ENCODE measurements at regions not wholly inside any gene's neighbourhood (a gene's known extent, or its start where the extent isn't known, plus 50 kb on each side); places are given as distances from the start of the nearest gene placed in this dataset.

- no peaks in the 10 kb centered on the region for H3K9me3 ChIP-seq (ENCODE audit: control insufficient read depth, low read length, poor library complexity, severe bottlenecking)
- Mint-ChIP-seq H3K36me3 (ENCODE audit: low read depth) (peaks cover 2% of the 10 kb centered on the region), H3K27ac (no peak overlapping the region), H3K27me3 (no peaks in the 10 kb centered on the region), H3K4me1 (no peaks in the 10 kb centered on the region), H3K4me3 (no peak overlapping the region)
- ATAC-seq (no peak), DNase-seq (no peak)
Measured at GRCh38 chr3:59302442-59302841, 252.6 kb upstream of the CFAP20DC start.

GRCh38 chr3:59300733-59301132 lies 250.9 kb upstream of the CFAP20DC start:
- ATAC-seq, result no peak
- H3K36me3 Mint-ChIP-seq (ENCODE audit: low read depth), result no peaks in the 10 kb centered on the region
- no peak overlapping the region for H3K4me3 Mint-ChIP-seq
- no peak overlapping the region for H3K27ac Mint-ChIP-seq
- DNase-seq, result no peak
- no peaks in the 10 kb centered on the region for H3K4me1 Mint-ChIP-seq
- no peaks in the 10 kb centered on the region for H3K9me3 ChIP-seq (ENCODE audit: control insufficient read depth, low read length, poor library complexity, severe bottlenecking)
- H3K27me3 Mint-ChIP-seq, result no peaks in the 10 kb centered on the region

- DNase-seq (no peak), ATAC-seq (no peak)
- Mint-ChIP-seq H3K4me3 (no peak overlapping the region), H3K4me1 (no peaks in the 10 kb centered on the region), H3K27ac (no peak overlapping the region), H3K36me3 (ENCODE audit: low read depth) (no peaks in the 10 kb centered on the region), H3K27me3 (no peaks in the 10 kb centered on the region)
- H3K9me3 ChIP-seq (ENCODE audit: control insufficient read depth, low read length, poor library complexity, severe bottlenecking), result no peaks in the 10 kb centered on the region
Measured at GRCh38 chr3:59299561-59299960, 249.7 kb upstream of the CFAP20DC start.

- no peaks in the 10 kb centered on the region for H3K27me3 Mint-ChIP-seq
- H3K27ac Mint-ChIP-seq, result no peak overlapping the region
- no peaks in the 10 kb centered on the region for H3K9me3 ChIP-seq (ENCODE audit: control insufficient read depth, low read length, poor library complexity, severe bottlenecking)
Measured at GRCh38 chr3:59290358-59290757, 240.5 kb upstream of the CFAP20DC start.

GRCh38 chr3:59289831-59290230 lies 240.0 kb upstream of the CFAP20DC start:
- ATAC-seq (no peak), DNase-seq (no peak)
- no peak overlapping the region for H3K4me3 Mint-ChIP-seq
- no peak overlapping the region for H3K27ac Mint-ChIP-seq
- H3K27me3 Mint-ChIP-seq, result no peaks in the 10 kb centered on the region
- no peaks in the 10 kb centered on the region for H3K9me3 ChIP-seq (ENCODE audit: control insufficient read depth, low read length, poor library complexity, severe bottlenecking)
- no peaks in the 10 kb centered on the region for H3K4me1 Mint-ChIP-seq
- H3K36me3 Mint-ChIP-seq (ENCODE audit: low read depth), result peaks cover 3% of the 10 kb centered on the region

More at GRCh38 chr3:59290358-59290757, 240.5 kb upstream of the CFAP20DC start:
- H3K4me1 Mint-ChIP-seq, result no peaks in the 10 kb centered on the region
- DNase-seq (no peak), ATAC-seq (no peak)
- H3K4me3 Mint-ChIP-seq, result no peak overlapping the region
- peaks cover 3% of the 10 kb centered on the region for H3K36me3 Mint-ChIP-seq (ENCODE audit: low read depth)

- H3K9me3 ChIP-seq (ENCODE audit: control insufficient read depth, low read length, poor library complexity, severe bottlenecking), result no peaks in the 10 kb centered on the region
- no peak overlapping the region for H3K27ac Mint-ChIP-seq
- peaks cover 3% of the 10 kb centered on the region for H3K36me3 Mint-ChIP-seq (ENCODE audit: low read depth)
- no peaks in the 10 kb centered on the region for H3K4me1 Mint-ChIP-seq
- no peak overlapping the region for H3K4me3 Mint-ChIP-seq
- peaks cover 1% of the 10 kb centered on the region for H3K27me3 Mint-ChIP-seq
- ATAC-seq (no peak), DNase-seq (no peak)
Measured at GRCh38 chr3:59288951-59289350, 239.1 kb upstream of the CFAP20DC start.

GRCh38 chr3:59286791-59287531 lies 237.1 kb upstream of the CFAP20DC start:
- DNase-seq, result no peak
- H3K27ac Mint-ChIP-seq, result no peak overlapping the region

GRCh38 chr3:59285560-59285959 lies 235.7 kb upstream of the CFAP20DC start:
- Mint-ChIP-seq H3K27ac (no peak overlapping the region), H3K36me3 (ENCODE audit: low read depth) (peaks cover 2% of the 10 kb centered on the region), H3K4me1 (no peaks in the 10 kb centered on the region), H3K27me3 (peaks cover 8% of the 10 kb centered on the region), H3K4me3 (no peak overlapping the region)
- DNase-seq (no peak), ATAC-seq (no peak)
- H3K9me3 ChIP-seq (ENCODE audit: control insufficient read depth, low read length, poor library complexity, severe bottlenecking), result no peaks in the 10 kb centered on the region

More at GRCh38 chr3:59286791-59287531, 237.1 kb upstream of the CFAP20DC start:
- no peak for ATAC-seq
- Mint-ChIP-seq H3K27me3 (peaks cover 8% of the 10 kb centered on the region), H3K4me3 (no peak overlapping the region), H3K36me3 (ENCODE audit: low read depth) (peaks cover 2% of the 10 kb centered on the region), H3K4me1 (no peaks in the 10 kb centered on the region)
- no peaks in the 10 kb centered on the region for H3K9me3 ChIP-seq (ENCODE audit: control insufficient read depth, low read length, poor library complexity, severe bottlenecking)

GRCh38 chr3:59284926-59285325 lies 235.1 kb upstream of the CFAP20DC start:
- Mint-ChIP-seq H3K4me3 (no peak overlapping the region), H3K4me1 (no peaks in the 10 kb centered on the region), H3K36me3 (ENCODE audit: low read depth) (peaks cover 2% of the 10 kb centered on the region), H3K27ac (no peak overlapping the region), H3K27me3 (peaks cover 8% of the 10 kb centered on the region)
- DNase-seq, result no peak
- H3K9me3 ChIP-seq (ENCODE audit: control insufficient read depth, low read length, poor library complexity, severe bottlenecking), result no peaks in the 10 kb centered on the region
- no peak for ATAC-seq

- H3K9me3 ChIP-seq (ENCODE audit: control insufficient read depth, low read length, poor library complexity, severe bottlenecking), result no peaks in the 10 kb centered on the region
- Mint-ChIP-seq H3K27ac (no peak overlapping the region), H3K4me3 (no peak overlapping the region), H3K27me3 (peaks cover 8% of the 10 kb centered on the region), H3K36me3 (ENCODE audit: low read depth) (peaks cover 2% of the 10 kb centered on the region), H3K4me1 (no peaks in the 10 kb centered on the region)
- no peak for DNase-seq
- no peak for ATAC-seq
Measured at GRCh38 chr3:59280113-59280512, 230.3 kb upstream of the CFAP20DC start.

- Mint-ChIP-seq H3K4me3 (no peak overlapping the region), H3K27me3 (no peaks in the 10 kb centered on the region), H3K36me3 (ENCODE audit: low read depth) (peaks cover 2% of the 10 kb centered on the region), H3K27ac (no peak overlapping the region), H3K4me1 (no peaks in the 10 kb centered on the region)
- ATAC-seq, result no peak
- DNase-seq, result no peak
- H3K9me3 ChIP-seq (ENCODE audit: control insufficient read depth, low read length, poor library complexity, severe bottlenecking), result no peaks in the 10 kb centered on the region
Measured at GRCh38 chr3:59277816-59278215, 228.0 kb upstream of the CFAP20DC start.

- ATAC-seq (no peak), DNase-seq (no peak)
- Mint-ChIP-seq H3K4me1 (no peaks in the 10 kb centered on the region), H3K4me3 (no peak overlapping the region), H3K27me3 (peaks cover 5% of the 10 kb centered on the region), H3K36me3 (ENCODE audit: low read depth) (no peaks in the 10 kb centered on the region), H3K27ac (no peak overlapping the region)
- no peaks in the 10 kb centered on the region for H3K9me3 ChIP-seq (ENCODE audit: control insufficient read depth, low read length, poor library complexity, severe bottlenecking)
Measured at GRCh38 chr3:59277201-59277600, 227.4 kb upstream of the CFAP20DC start.

GRCh38 chr3:59273976-59274375 lies 224.2 kb upstream of the CFAP20DC start:
- no peaks in the 10 kb centered on the region for H3K4me1 Mint-ChIP-seq
- H3K4me3 Mint-ChIP-seq, result no peak overlapping the region
- peaks cover 7% of the 10 kb centered on the region for H3K27me3 Mint-ChIP-seq
- ATAC-seq, result no peak
- H3K27ac Mint-ChIP-seq, result no peak overlapping the region
- no peak for DNase-seq
- no peaks in the 10 kb centered on the region for H3K36me3 Mint-ChIP-seq (ENCODE audit: low read depth)
- no peaks in the 10 kb centered on the region for H3K9me3 ChIP-seq (ENCODE audit: control insufficient read depth, low read length, poor library complexity, severe bottlenecking)

- H3K27ac Mint-ChIP-seq, result no peak overlapping the region
- peaks cover 7% of the 10 kb centered on the region for H3K27me3 Mint-ChIP-seq
- no peaks in the 10 kb centered on the region for H3K36me3 Mint-ChIP-seq (ENCODE audit: low read depth)
- ATAC-seq (no peak), DNase-seq (no peak)
- H3K9me3 ChIP-seq (ENCODE audit: control insufficient read depth, low read length, poor library complexity, severe bottlenecking), result no peaks in the 10 kb centered on the region
- no peaks in the 10 kb centered on the region for H3K4me1 Mint-ChIP-seq
- no peak overlapping the region for H3K4me3 Mint-ChIP-seq
Measured at GRCh38 chr3:59271971-59272370, 222.1 kb upstream of the CFAP20DC start.

All from T-helper 17 cell (primary cell).